HG02840 (cell line): ENCODE measurements at regions not wholly inside any gene's neighbourhood (a gene's known extent, or its start where the extent isn't known, plus 50 kb on each side); places are given as distances from the start of the nearest gene placed in this dataset.

Experiments
- ATAC-seq: cut with Tn5 transposase; IDR thresholded peaks from one replicate; pipeline ENCODE4 v1.9.1; 2021; ENCODE audit warnings: mild to moderate bottlenecking, moderate library complexity, moderate number of reproducible peaks; ENCODE audit not compliant: unreplicated experiment, low FRiP score

DNA sequence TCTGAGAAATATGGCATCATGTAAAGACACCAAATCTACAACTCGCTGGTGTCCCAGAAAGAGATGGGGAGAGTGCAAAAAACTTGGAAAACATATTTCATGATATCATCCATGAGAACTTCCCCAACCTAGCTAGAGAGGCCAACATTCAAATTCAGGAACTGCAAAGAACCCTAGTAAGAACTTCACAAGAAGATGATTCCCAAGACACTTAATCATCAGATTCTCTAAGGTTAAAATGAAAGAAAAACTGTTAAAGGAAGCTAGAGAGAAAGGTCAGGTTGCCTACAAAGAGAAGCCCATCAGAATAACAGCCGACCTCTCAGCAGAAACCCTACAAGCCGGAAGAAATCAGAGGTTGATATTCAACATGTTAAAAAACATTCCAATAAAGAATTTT is 95.5 kb upstream of the PRLR start:
- ATAC-seq, result no peak

- ATAC-seq, result no peak
These were observed 94.4 kb upstream of the PRLR start for GRCh38 chr5:35324679-35325078.

- no peak for ATAC-seq
These were observed 93.9 kb upstream of the PRLR start for GRCh38 chr5:35324201-35324600.

DNA sequence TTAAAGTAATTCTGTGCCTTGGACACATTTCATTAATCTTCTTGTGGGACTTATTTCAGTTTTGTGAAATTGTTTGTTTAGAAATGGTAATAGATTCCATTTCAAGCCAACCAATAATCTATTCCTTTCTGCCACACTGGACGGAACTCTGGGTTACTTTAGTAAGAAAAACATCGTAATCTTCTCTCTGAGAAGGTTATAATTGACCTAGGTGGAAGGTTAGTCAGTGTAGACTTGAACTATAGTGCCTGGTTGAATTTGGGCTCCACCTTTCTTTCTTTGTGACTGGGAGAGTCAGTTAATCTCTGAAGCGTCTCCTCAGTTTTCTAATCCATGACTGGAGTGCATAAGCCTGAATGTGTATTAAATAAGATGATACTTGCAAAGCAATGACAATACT is 89.7 kb upstream of the PRLR start:
- peak; percentile 18 for ATAC-seq

DNA sequence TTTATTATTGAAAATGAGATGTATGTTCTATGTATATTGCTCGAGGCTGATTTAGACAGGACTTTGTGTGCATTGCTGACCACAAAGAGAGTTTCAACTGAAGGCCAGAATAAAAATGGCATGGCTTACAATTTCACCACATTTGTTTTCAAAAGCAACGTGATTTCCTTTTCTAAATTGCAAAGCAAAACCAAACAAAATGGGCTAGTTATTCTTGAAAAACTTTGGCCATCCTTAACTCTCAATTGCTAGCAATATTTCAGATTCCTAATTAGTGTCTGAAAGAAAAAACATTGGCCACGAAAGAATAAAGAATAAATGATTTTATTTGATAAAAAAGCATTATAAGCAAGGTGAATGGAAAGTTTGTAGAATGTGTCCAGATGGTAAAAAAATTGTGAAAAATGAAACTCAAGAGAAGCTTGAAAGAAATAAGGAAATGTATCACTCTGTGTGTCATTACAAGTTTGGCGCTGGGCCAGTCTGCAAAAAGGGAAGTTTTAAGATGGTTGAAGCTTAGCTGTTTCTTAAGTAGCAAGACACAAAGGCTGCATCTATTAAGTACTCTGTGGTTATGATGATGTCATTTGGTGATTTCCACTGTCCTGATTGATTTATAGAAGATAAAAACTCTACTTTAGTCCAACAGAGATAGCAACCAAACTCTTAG is 89.2 kb upstream of the PRLR start:
- ATAC-seq, result peak; percentile 99

DNA sequence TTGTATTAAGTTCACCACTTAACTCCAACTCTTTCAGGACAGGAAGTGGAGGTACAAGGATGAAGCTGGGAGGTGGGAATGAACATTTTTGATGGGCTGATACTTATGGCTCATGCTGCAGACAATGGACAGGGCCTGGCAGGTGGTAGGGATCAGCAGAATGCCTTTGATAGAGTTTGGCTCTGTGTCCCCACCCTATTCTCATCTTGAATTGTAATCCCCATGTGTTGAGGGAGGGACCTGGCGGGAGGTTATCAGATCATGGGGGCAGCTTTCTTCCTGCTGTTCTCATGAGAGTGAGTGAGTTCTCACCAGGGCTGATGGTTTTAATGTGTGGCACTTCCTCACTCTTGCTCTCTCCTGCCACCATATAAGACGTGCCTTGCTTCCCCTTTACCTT is 87.3 kb upstream of the PRLR start:
- ATAC-seq, result no peak

GRCh38 chr5:35316611-35317274 is 86.5 kb upstream of the PRLR start:
- ATAC-seq, result no peak

DNA sequence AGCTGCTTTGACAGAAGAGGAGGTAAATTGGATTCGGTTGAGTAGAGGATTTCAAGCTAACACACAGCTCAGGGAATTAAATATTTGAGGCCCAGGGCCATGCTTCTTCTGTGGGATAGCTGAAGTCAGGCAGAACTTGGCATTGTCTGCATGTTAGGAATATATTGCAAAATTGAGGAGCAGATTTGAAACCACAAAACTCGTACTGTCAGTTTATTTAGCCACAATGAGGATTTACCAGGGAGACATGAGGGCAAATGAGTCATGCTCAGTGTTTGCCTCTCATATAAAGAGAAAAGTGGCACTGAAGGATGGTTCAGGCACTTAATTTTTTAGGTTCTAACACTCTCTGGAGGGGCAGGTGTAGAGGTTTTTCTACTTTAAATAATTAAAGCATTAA is 83.0 kb upstream of the PRLR start:
- ATAC-seq, result no peak

GRCh38 chr5:35312267-35312666 is 82.0 kb upstream of the PRLR start:
- no peak for ATAC-seq

DNA sequence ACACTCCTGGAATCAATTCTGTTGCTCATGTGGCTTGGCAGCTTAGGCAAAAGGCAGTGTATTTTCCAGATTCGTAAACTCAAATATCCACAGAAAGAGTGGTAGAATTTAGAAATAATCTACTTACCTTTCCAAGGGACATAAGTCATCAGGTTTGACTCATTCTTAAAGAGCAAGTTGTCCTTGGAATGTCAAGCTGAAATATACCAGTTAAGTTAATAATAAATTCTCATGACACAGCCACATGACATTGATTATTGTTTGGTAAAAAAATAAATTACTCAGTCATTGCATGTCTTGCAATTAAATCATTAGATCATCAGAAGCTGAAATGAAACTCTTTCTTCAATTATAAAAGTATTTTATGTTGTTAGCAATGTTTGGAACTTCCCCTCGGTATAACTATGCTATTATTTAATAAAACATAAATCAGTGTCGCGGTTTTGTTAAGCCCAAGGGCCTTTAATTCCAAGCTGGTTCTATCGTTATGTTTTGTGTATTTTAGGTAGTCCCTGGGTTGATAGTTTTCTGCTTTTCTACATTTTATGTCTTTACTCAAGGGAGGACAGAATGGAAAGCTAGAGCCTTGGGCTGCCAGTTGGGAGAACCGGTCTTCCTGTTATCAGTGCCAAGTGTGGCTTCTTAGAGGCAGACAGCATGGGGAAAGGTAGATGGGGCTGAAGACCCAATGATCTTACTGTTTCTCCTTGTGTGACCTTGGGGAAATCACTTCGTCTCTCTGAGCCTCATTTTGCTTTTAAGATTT is 79.3 kb upstream of the PRLR start:
- ATAC-seq, result no peak

- no peak for ATAC-seq
These were observed 78.1 kb upstream of the PRLR start for GRCh38 chr5:35308421-35308820.

DNA sequence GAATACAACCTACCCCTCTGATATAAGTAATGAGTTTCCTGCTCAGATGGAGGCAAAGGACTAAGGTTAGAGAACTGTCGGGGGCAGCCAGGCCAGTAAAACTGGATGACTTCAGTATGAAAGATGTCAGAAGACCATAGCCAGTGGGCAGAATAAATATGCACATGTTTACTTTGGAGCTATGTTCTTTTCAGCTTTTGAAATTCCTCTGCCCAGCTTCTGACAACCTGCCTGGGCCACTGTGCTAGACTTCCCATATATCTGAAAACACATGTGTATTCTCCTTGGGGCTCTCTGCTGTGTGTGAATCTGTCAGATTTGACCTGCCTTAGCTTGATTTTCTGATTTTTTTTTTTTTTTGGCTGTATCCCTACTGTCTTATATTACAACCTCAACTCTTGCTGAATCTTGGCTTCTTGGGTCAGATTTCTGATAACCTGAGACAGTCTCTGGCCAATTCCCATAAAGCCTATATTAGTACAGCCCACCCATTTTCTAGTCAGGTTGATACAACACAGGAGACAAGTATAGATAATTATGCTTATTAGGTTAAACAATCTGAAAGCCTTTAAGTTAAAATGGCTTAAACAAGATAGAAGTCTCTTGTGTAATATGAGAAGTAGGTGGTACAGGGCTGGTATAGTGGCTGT is 76.6 kb upstream of the PRLR start:
- no peak for ATAC-seq

GRCh38 chr5:35305336-35306020 is 75.2 kb upstream of the PRLR start:
- ATAC-seq, result no peak

- no peak for ATAC-seq
These were observed 74.0 kb upstream of the PRLR start for GRCh38 chr5:35304291-35304690.

DNA sequence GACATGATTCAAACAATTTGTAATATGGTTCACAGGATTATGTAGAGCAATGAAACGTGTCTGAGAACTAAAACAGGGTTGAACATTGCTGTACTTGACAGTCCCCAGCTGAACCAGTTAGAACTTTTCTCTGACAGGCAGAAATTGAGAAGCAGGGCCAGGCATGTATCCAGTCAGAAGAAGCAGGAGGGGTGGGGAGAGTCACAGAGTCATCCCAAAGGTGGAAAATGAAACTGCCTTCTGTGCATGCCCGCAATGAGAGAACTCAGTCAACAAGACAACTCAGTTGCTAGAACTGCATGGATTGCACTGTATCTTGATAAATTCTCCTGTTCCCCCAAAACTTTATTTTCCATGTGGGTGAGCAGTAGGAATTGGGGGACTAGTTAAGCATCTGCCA is 72.9 kb upstream of the PRLR start:
- ATAC-seq, result no peak

- peak; percentile 95 for ATAC-seq
These were observed 72.3 kb upstream of the PRLR start for GRCh38 chr5:35302544-35302943.

- no peak for ATAC-seq
These were observed 67.5 kb upstream of the PRLR start for GRCh38 chr5:35297755-35298154.

GRCh38 chr5:35294976-35295375 is 64.7 kb upstream of the PRLR start:
- no peak for ATAC-seq

DNA sequence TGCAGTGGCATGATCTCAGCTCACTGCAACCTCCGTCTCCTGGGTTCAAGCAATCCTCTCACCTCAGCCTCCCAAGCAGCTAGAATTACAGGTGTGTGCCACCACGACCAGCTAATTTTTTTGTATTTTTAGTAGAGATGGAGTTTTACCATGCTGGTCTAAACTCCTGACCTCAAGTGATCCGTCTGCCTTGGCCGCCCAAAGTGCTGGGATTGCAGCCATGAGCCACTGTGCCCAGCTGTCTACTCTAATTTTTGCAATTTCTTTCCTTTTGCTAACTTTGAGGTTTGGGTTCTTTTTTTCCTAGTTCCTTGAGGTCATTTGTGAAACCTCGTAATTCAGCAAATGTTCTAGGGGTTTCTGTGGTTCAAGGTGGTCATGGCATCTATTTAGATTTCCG is 63.7 kb upstream of the PRLR start:
- ATAC-seq, result no peak

- no peak for ATAC-seq
These were observed 55.1 kb upstream of the PRLR start for GRCh38 chr5:35285435-35285834.

GRCh38 chr5:35285011-35285410 is 54.7 kb upstream of the PRLR start:
- ATAC-seq, result no peak
